ENCODE measurements at regions not wholly inside any gene's neighbourhood (a gene's known extent, or its start where the extent isn't known, plus 50 kb on each side); places are given as distances from the start of the nearest gene placed in this dataset.
A peak's percentile ranks its signal among the peaks of the same experiment; 100 is the strongest.
"Not testable (repeated sequence)": the region's sequence is repeated elsewhere in the genome, so short reads cannot be mapped to it uniquely, and the experiment has no call there.

GRCh38 chr7:106713452-106713851, 52.5 kb upstream of the CCDC71L start:
- DNase-seq, result not testable (repeated sequence)

GRCh38 chr7:106714590-106715442, 53.9 kb upstream of the CCDC71L start:
- DNase-seq, result not testable (repeated sequence)

- no peak for DNase-seq
These were observed 54.8 kb upstream of the CCDC71L start for GRCh38 chr7:106715730-106716129.

- DNase-seq, result no peak
These were observed 56.4 kb upstream of the CCDC71L start for GRCh38 chr7:106717254-106717954.

- peak; percentile 66 for DNase-seq
These were observed 57.3 kb upstream of the CCDC71L start for GRCh38 chr7:106717955-106718871.

- DNase-seq, result no peak
These were observed 59.7 kb upstream of the CCDC71L start for GRCh38 chr7:106720641-106721040.

- DNase-seq, result no peak
These were observed 61.1 kb upstream of the CCDC71L start for GRCh38 chr7:106721816-106722785.

GRCh38 chr7:106723398-106723797, 62.4 kb upstream of the CCDC71L start:
- no peak for DNase-seq

- no peak for DNase-seq
These were observed 68.9 kb upstream of the CCDC71L start for GRCh38 chr7:106729720-106730385.

GRCh38 chr7:106731187-106731586, 70.2 kb upstream of the CCDC71L start:
- DNase-seq, result no peak

- DNase-seq, result no peak
These were observed 70.9 kb upstream of the CCDC71L start for GRCh38 chr7:106731646-106732444.

- no peak for DNase-seq
These were observed 74.7 kb upstream of the CCDC71L start for GRCh38 chr7:106735637-106736036.

- DNase-seq, result no peak
These were observed 75.2 kb upstream of the CCDC71L start for GRCh38 chr7:106736123-106736507.

GRCh38 chr7:106736508-106737201, 75.7 kb upstream of the CCDC71L start:
- peak; percentile 18 for DNase-seq

- no peak for DNase-seq
These were observed 76.2 kb upstream of the CCDC71L start for GRCh38 chr7:106737202-106737562.

GRCh38 chr7:106740806-106741205, 79.8 kb upstream of the CCDC71L start:
- no peak for DNase-seq

GRCh38 chr7:106744563-106745091, 83.7 kb upstream of the CCDC71L start:
- DNase-seq, result no peak

GRCh38 chr7:106747301-106747700, 86.3 kb upstream of the CCDC71L start:
- DNase-seq, result not testable (repeated sequence)

GRCh38 chr7:106747804-106748203, 86.8 kb upstream of the CCDC71L start:
- DNase-seq, result no peak

GRCh38 chr7:106749165-106749564, 88.2 kb upstream of the CCDC71L start:
- DNase-seq, result no peak
